B cell (primary cell): ENCODE measurements at regions not wholly inside any gene's neighbourhood (a gene's known extent, or its start where the extent isn't known, plus 50 kb on each side); places are given as distances from the start of the nearest gene placed in this dataset.

Experiments
- EZH2 ChIP-seq: IDR thresholded peaks from 2 replicates; pipeline ENCODE4 v1.6.1; 2012; ENCODE audit warnings: borderline replicate concordance, low read depth, mild to moderate bottlenecking, moderate library complexity, low read length; ENCODE audit not compliant: insufficient read depth, poor library complexity, severe bottlenecking
- TF ChIP-seq, protein P1 (sequence below): fragments of 200-600 bp; IDR thresholded peaks from one replicate; pipeline ENCODE4 v1.8.0; 2022; ENCODE audit warnings: antibody characterized with exemption, mild to moderate bottlenecking

DNA sequence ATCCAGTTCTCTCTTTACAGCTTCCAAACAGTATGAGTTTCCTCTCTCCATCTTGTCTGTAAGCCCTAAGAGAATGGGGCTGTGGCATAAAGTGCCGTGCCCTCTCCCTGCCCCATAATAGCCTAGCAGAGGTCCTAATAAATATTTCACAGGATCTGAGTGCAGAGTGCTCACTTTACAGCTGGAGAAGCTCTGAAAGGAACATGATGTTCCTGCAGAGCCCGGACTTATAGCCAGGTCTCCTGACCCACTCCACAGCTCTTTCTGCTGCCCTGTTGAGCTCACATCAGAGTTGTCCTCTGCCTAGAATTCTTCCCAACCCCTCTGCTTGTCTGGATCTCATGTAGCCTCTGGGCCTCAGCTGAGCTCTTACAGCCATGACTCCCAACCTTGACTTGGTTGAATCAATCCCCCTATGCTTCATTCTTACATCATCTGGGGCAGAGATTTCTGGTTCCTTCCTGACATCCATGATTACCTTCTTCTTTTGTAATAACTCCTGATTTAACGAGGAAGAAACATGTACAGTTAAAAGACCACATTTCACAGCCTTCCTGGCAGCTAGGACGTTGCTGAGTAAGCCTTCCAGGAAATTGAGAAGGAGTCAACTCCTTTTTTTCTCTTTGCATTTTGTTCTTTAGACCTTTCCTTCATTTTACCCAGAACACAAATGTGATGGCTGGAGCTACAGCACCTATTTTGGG, 135.3 kb downstream of the RPLP1 start:
- TF ChIP-seq, protein P1, sequence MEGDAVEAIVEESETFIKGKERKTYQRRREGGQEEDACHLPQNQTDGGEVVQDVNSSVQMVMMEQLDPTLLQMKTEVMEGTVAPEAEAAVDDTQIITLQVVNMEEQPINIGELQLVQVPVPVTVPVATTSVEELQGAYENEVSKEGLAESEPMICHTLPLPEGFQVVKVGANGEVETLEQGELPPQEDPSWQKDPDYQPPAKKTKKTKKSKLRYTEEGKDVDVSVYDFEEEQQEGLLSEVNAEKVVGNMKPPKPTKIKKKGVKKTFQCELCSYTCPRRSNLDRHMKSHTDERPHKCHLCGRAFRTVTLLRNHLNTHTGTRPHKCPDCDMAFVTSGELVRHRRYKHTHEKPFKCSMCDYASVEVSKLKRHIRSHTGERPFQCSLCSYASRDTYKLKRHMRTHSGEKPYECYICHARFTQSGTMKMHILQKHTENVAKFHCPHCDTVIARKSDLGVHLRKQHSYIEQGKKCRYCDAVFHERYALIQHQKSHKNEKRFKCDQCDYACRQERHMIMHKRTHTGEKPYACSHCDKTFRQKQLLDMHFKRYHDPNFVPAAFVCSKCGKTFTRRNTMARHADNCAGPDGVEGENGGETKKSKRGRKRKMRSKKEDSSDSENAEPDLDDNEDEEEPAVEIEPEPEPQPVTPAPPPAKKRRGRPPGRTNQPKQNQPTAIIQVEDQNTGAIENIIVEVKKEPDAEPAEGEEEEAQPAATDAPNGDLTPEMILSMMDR: no peak
- no peak for TF ChIP-seq EZH2
